ENCODE measurements at regions not wholly inside any gene's neighbourhood (a gene's known extent, or its start where the extent isn't known, plus 50 kb on each side); places are given as distances from the start of the nearest gene placed in this dataset.

DNA sequence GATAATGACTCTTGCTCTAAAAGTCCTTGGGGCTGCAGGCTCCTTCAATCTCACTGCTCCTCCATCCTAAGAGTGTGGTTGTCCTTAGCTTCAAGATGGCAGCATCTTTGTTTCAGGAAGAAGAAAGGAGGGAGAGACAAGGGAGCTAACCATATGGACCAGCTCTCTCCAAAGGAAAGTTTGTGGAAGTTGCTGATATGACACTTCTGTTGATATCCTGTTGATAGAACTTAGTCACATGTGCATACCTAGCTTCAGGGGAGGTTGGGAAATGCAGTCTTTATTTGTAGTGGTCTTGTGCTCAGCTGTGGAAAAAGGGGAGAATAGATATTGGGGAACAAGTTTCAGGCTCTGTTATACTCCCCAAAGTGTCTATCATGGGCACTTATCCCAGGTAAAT, 186.9 kb downstream of the GIPC2 start:
- no peak for TF ChIP-seq SMARCB1 (IDR thresholded peaks at IDR 0.05; ENCODE audit: insufficient read length, low read depth)
- no peak for TF ChIP-seq EZH2 (IDR thresholded peaks at IDR 0.05; ENCODE audit: borderline replicate concordance, low read depth, low read length)
- TF ChIP-seq, protein P1, sequence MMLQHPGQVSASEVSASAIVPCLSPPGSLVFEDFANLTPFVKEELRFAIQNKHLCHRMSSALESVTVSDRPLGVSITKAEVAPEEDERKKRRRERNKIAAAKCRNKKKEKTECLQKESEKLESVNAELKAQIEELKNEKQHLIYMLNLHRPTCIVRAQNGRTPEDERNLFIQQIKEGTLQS (IDR thresholded peaks at IDR 0.05) = no peak
- TF ChIP-seq, protein P1 (CRISPR knock-in tag; conservative IDR thresholded peaks at IDR 0.05) = no peak
- no peak for TF ChIP-seq KAT7 (CRISPR knock-in tag; IDR thresholded peaks at IDR 0.05; ENCODE audit: borderline replicate concordance)
- TF ChIP-seq ZNF282 (CRISPR knock-in tag; IDR thresholded peaks at IDR 0.05) = no peak
- TF ChIP-seq, protein P2, sequence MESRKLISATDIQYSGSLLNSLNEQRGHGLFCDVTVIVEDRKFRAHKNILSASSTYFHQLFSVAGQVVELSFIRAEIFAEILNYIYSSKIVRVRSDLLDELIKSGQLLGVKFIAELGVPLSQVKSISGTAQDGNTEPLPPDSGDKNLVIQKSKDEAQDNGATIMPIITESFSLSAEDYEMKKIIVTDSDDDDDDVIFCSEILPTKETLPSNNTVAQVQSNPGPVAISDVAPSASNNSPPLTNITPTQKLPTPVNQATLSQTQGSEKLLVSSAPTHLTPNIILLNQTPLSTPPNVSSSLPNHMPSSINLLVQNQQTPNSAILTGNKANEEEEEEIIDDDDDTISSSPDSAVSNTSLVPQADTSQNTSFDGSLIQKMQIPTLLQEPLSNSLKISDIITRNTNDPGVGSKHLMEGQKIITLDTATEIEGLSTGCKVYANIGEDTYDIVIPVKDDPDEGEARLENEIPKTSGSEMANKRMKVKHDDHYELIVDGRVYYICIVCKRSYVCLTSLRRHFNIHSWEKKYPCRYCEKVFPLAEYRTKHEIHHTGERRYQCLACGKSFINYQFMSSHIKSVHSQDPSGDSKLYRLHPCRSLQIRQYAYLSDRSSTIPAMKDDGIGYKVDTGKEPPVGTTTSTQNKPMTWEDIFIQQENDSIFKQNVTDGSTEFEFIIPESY (CRISPR knock-in tag; IDR thresholded peaks at IDR 0.05) = no peak
- TF ChIP-seq, protein P3, sequence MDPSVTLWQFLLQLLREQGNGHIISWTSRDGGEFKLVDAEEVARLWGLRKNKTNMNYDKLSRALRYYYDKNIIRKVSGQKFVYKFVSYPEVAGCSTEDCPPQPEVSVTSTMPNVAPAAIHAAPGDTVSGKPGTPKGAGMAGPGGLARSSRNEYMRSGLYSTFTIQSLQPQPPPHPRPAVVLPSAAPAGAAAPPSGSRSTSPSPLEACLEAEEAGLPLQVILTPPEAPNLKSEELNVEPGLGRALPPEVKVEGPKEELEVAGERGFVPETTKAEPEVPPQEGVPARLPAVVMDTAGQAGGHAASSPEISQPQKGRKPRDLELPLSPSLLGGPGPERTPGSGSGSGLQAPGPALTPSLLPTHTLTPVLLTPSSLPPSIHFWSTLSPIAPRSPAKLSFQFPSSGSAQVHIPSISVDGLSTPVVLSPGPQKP (CRISPR knock-in tag; IDR thresholded peaks at IDR 0.05) = no peak

All from K562 (cell line).